HepG2 (cell line): ENCODE measurements at regions not wholly inside any gene's neighbourhood (a gene's known extent, or its start where the extent isn't known, plus 50 kb on each side); places are given as distances from the start of the nearest gene placed in this dataset.
"Not testable (repeated sequence)": the region's sequence is repeated elsewhere in the genome, so short reads cannot be mapped to it uniquely, and the experiment has no call there.

Experiments used
- ATAC-seq: fragments of 200-7000 bp; cut with Tn5 transposase; 3 replicates; pipeline ENCODE4 v1.9.1; 2020; ENCODE audit warnings: mild to moderate bottlenecking, moderate library complexity
- BruUV-seq: library from RNA; stranded (reverse); fragments of 400-500 nt; replicated peaks from 2 replicates; lab custom pipeline; 2021; lab: Mats Ljungman, UMichigan
- CTCF ChIA-PET: fragments of 300-600 bp; formaldehyde crosslinking; extraction: SDS; loops from one replicate; lab custom pipeline; 2021; ENCODE audit warnings: low total read pairs, inconsistent platforms, low intra/inter-chr PET ratio; lab: Yijun Ruan, JAX
- POLR2A ChIA-PET: fragments of 350-600 bp; sonication (Branson Sonifier 250); formaldehyde crosslinking; loops from one replicate; lab custom pipeline; 2020; ENCODE audit warnings: antibody characterized with exemption, inconsistent platforms; lab: Yijun Ruan, JAX
- DNase-seq: peaks from one replicate; pipeline ENCODE4 v3.0.0-alpha.2; 2015; ENCODE audit warnings: low spot score
- FAIRE-seq: peaks from 3 replicates; lab custom pipeline; 2011; peaks lifted over from hg19 to GRCh38; lab: Jason Lieb, UNC
- H2AFZ ChIP-seq: one replicate; pipeline ENCODE4 v1.6.1; 2011; ENCODE audit warnings: low read length, inconsistent platforms
- H3K27ac ChIP-seq: fragments of 300-600 bp; 3 replicates; pipeline ENCODE4 v1.8.0; 2011; ENCODE audit warnings: mixed run types, mild to moderate bottlenecking, mixed read lengths, low read length, inconsistent platforms; ENCODE audit not compliant: insufficient read depth; ENCODE audit errors: extremely low read length
- H3K27me3 ChIP-seq, 2 experiments: fragments of 200-600 bp in 1 of 2; 2 replicates in 1 of 2; 3 replicates in 1 of 2; pipeline versions ENCODE4 v1.6.0 to v1.8.0; 2011; ENCODE audit warnings: low read length in 2 of 2, mild to moderate bottlenecking in 2 of 2, moderate library complexity in 2 of 2, inconsistent platforms in 1 of 2; ENCODE audit not compliant: insufficient read depth in 2 of 2, control insufficient read depth in 1 of 2
- H3K36me3 ChIP-seq, 2 experiments: fragments of 200-600 bp in 1 of 2; replicated peaks in 1 of 2; 2 replicates in 1 of 2; 3 replicates in 1 of 2; pipeline versions ENCODE4 v1.5.1 to v1.8.0; 2011; ENCODE audit warnings: low read length in 2 of 2, inconsistent platforms in 1 of 2; ENCODE audit not compliant: insufficient read depth in 2 of 2, control insufficient read depth in 1 of 2
- H3K4me1 ChIP-seq: 2 replicates; pipeline ENCODE4 v1.5.1; 2012; ENCODE audit warnings: low read length, inconsistent platforms; ENCODE audit not compliant: insufficient read depth
- H3K4me2 ChIP-seq: 2 replicates; pipeline ENCODE4 v1.6.0; 2011; ENCODE audit warnings: low read depth, low read length, inconsistent platforms
- H3K4me3 ChIP-seq, 3 experiments: fragments of 200-600 bp in 1 of 3; sonication (generic), shearing (Covaris generic) in 1 of 3; replicated peaks in 1 of 3; 2 replicates each; pipeline ENCODE4 v1.5.1; 2011 to 2016; ENCODE audit warnings: low read length in 3 of 3, inconsistent platforms in 2 of 3, low read depth in 2 of 3, mild to moderate bottlenecking in 2 of 3, control low read depth in 1 of 3, mixed read lengths in 1 of 3; ENCODE audit not compliant: insufficient read depth in 1 of 3
- H3K79me2 ChIP-seq: one replicate; pipeline ENCODE4 v1.6.1; 2011; ENCODE audit warnings: low read length, inconsistent platforms; ENCODE audit not compliant: insufficient read depth
- H3K9ac ChIP-seq: 2 replicates; pipeline ENCODE4 v1.6.0; 2011; ENCODE audit warnings: mild to moderate bottlenecking, low read depth, low read length, inconsistent platforms; ENCODE audit not compliant: insufficient read depth
- H3K9me3 ChIP-seq: 2 replicates; pipeline ENCODE4 v1.5.1; 2012; ENCODE audit warnings: mild to moderate bottlenecking, low read length
- H4K20me1 ChIP-seq: 2 replicates; pipeline ENCODE4 v1.6.0; 2011; ENCODE audit warnings: inconsistent platforms, mild to moderate bottlenecking, low read length, moderate library complexity; ENCODE audit not compliant: insufficient read depth
- WGBS: methylation state at CpG from one replicate; pipeline ENCODE4 v1.1.6; 2017; ENCODE audit warnings: low lambda C conversion rate; 5-methylcytosine and 5-hydroxymethylcytosine counted together
- in situ Hi-C: cut with HindIII; loops from 2 replicates; pipeline ENCODE4 v1.10.0; 2017; ENCODE audit warnings: low pct_unique_long_range_greater_than_20kb; ENCODE audit not compliant: extremely low pct_ligation_motif_present
- intact Hi-C: fragments of 100-400 bp; cut with micrococcal nuclease; formaldehyde crosslinking; loops from one replicate; pipeline ENCODE4 v1.10.0; 2022; ENCODE audit not compliant: unreplicated experiment
- TF ChIP-seq, protein P1 (sequence below): sonication (generic); formaldehyde crosslinking; conservative IDR thresholded peaks from 2 replicates; pipeline ENCODE4 v1.4.0; 2020; ENCODE audit warnings: missing genetic modification reagents

DNA sequence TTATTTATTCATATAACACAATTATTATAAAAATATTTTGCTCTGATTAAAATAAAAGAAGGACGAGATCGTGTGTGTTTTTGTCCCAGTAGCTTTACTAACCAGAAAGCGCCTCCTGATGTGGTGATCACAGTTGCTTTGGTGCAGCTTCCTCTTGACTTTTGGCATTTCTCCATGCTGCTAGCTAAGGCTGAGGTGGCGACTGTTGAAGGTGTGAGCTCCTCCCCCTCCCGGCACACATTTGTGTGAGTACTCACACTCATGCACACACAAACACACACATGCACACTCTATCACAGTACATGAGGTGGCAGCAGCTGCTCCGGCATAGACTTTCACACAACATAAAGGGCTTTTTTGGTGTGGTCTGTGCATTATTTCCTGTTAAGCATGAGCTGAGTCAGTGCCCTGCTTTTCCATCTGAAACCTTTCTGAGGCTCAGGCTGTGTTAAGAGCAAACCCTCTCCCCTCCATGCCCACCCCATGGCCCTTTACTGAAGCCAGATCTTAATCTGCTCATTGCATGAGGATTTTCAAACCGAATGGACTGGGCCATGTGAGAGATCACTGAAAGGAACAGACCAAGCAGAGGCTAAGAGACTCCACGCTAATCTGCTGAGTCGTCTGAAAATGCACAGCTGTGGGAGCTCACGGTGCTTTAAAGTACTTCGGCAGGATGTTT is 53.3 kb downstream of the FOXD4L1 start:
- H3K4me3 ChIP-seq, FAIRE-seq, CTCF ChIA-PET, H3K36me3 ChIP-seq, H3K4me1 ChIP-seq, H3K79me2 ChIP-seq, H3K4me2 ChIP-seq, intact Hi-C loops, H3K27ac ChIP-seq, H3K9me3 ChIP-seq, H3K27me3 ChIP-seq, in situ Hi-C loops, DNase-seq, H2AFZ ChIP-seq, BruUV-seq, POLR2A ChIA-PET, H3K9ac ChIP-seq, H4K20me1 ChIP-seq: not testable (repeated sequence)
- 17% methylated on average over 8 of the region's 11 CpGs for WGBS
- TF ChIP-seq, protein P1, sequence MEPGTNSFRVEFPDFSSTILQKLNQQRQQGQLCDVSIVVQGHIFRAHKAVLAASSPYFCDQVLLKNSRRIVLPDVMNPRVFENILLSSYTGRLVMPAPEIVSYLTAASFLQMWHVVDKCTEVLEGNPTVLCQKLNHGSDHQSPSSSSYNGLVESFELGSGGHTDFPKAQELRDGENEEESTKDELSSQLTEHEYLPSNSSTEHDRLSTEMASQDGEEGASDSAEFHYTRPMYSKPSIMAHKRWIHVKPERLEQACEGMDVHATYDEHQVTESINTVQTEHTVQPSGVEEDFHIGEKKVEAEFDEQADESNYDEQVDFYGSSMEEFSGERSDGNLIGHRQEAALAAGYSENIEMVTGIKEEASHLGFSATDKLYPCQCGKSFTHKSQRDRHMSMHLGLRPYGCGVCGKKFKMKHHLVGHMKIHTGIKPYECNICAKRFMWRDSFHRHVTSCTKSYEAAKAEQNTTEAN = 0 out of 2 replicates have a peak, but pooled peaks have one; percentile 41
- peak; percentile 59 for ATAC-seq

DNA sequence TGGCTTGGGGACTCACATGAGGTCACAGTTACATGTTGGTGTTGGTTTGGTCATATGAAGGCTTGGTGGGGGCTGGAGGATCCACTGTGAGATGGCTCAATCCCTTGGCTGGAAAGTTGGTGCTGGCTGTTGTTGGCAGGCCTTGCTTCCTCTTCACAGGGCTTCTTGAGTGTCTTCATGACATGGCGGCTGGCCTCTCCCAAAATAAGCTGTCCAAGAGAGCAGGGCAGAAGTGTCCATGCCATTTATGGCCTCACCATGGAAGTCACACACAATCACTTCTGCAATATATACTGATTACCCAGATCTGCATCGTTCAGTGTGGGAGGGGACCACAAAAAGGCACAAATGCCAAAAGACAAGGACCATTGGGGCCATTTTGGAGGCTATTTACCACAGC is 61.4 kb downstream of the FOXD4L1 start:
- in situ Hi-C loops, FAIRE-seq, H3K9me3 ChIP-seq, H3K9ac ChIP-seq, intact Hi-C loops, H3K4me2 ChIP-seq, POLR2A ChIA-PET, H3K36me3 ChIP-seq, DNase-seq, H4K20me1 ChIP-seq, H3K4me1 ChIP-seq, BruUV-seq, H3K4me3 ChIP-seq, ATAC-seq, H3K27me3 ChIP-seq, CTCF ChIA-PET, H3K79me2 ChIP-seq, H2AFZ ChIP-seq, H3K27ac ChIP-seq: not testable (repeated sequence)
- 0% methylated on average over 2 of the region's 2 CpGs for WGBS

DNA sequence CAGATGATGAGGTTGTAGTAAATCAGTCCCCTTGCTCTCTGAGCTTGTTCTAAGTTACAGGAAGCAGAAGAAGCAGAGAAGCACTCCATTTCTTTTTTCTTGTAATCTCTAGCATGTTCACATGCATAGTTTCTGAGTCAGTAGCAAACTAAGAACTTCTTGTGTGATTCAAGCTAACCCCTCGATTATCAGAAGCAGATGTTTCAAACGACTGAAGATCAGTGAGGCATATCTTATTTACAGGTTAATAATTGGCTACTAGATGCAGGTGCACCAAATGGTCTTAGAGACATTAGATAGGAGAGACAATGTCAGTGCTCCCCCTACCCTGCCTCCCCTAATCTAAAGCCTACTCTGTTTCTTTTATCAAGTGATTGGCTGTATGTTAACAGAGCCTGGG is 64.2 kb downstream of the FOXD4L1 start:
- H3K4me2 ChIP-seq, H3K27me3 ChIP-seq, BruUV-seq, FAIRE-seq, H3K9ac ChIP-seq, CTCF ChIA-PET, in situ Hi-C loops, intact Hi-C loops, DNase-seq, H3K36me3 ChIP-seq, H4K20me1 ChIP-seq, H3K79me2 ChIP-seq, H3K4me1 ChIP-seq, H3K27ac ChIP-seq, ATAC-seq, H2AFZ ChIP-seq, H3K4me3 ChIP-seq, POLR2A ChIA-PET, H3K9me3 ChIP-seq: not testable (repeated sequence)
- WGBS = 7% methylated on average over 2 of the region's 2 CpGs

DNA sequence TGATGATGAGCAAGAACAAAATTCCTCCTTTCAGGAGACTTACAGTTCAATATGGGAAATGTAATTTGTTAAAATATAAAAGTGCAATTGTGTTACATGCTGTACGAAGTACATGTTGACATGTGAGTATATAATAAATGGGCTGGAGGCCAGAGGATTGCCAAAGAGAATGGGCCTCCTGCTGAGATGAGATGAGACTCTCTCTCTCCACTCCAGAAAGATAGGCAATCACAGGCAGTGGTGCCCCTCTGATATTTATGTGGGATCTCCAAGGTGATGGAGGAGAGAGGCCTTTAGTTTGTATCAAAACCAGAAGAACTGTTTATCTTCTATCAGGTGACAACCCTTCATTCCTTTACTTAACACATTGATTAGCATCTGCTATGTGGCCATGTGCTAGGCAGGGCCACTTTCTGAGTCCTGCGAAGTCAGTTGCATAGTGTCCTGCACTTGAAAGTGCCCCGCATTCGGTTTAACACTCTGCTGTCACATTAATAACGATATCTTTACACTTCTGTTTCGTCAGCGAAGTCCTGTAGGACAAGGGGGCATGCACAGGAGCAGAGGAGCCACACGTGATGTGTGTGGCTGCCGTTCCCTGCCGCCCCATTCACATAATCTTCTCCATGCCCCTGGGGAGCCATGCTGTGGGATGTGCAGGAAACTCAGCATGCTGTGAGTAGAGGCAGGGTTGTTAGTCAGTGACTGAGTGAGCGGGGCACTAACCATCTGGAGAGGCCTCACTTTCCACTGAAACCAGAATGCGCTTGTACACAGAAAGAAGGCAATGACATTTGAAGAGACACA is 60.2 kb upstream of the RABL2A start:
- H3K9ac ChIP-seq, H3K27me3 ChIP-seq, POLR2A ChIA-PET, FAIRE-seq, H3K4me1 ChIP-seq, H3K36me3 ChIP-seq, H3K9me3 ChIP-seq, H2AFZ ChIP-seq, BruUV-seq, intact Hi-C loops, H4K20me1 ChIP-seq, DNase-seq, H3K79me2 ChIP-seq, H3K4me3 ChIP-seq, in situ Hi-C loops, H3K27ac ChIP-seq, H3K4me2 ChIP-seq, CTCF ChIA-PET: not testable (repeated sequence)
- WGBS = 34% methylated on average over 10 of the region's 12 CpGs
- ATAC-seq = peak; percentile 33
